Keratinocyte (primary cell): ENCODE measurements at regions not wholly inside any gene's neighbourhood (a gene's known extent, or its start where the extent isn't known, plus 50 kb on each side); places are given as distances from the start of the nearest gene placed in this dataset.

Experiments
- CTCF ChIP-seq, 3 experiments: IDR thresholded peaks in 1 of 3; conservative IDR thresholded peaks in 1 of 3; optimal IDR thresholded peaks in 1 of 3; 2 replicates in 2 of 3; 3 replicates in 1 of 3; pipeline versions ENCODE3 to v1.5.1; 2011; ENCODE audit warnings: low read length in 3 of 3, mild to moderate bottlenecking in 3 of 3, moderate library complexity in 2 of 3, control low read depth in 1 of 3, inconsistent platforms in 1 of 3; ENCODE audit not compliant: insufficient read depth in 2 of 3; ENCODE audit errors: extremely low read depth in 1 of 3
- EZH2 ChIP-seq: IDR thresholded peaks from one replicate; pipeline ENCODE4 v1.6.1; 2012; ENCODE audit warnings: inconsistent platforms, mild to moderate bottlenecking, low read length, moderate library complexity

GRCh38 chr9:129478961-129479630, 141.8 kb downstream of the C9orf50 start:
- TF ChIP-seq CTCF (optimal IDR thresholded peaks at IDR 0.05 in 1 of 3, IDR thresholded peaks at IDR 0.05 in 1 of 3, conservative IDR thresholded peaks at IDR 0.05 in 1 of 3; ENCODE audit: extremely low read depth in 1 of 3, insufficient read depth in 2 of 3, low read length in 3 of 3): no peak
- TF ChIP-seq EZH2: no peak
